Neuronal stem cell (in vitro differentiated cells): ENCODE measurements at regions not wholly inside any gene's neighbourhood (a gene's known extent, or its start where the extent isn't known, plus 50 kb on each side); places are given as distances from the start of the nearest gene placed in this dataset.
A peak's percentile ranks its signal among the peaks of the same experiment; 100 is the strongest.

Experiments
- DNase-seq: peaks from one replicate; pipeline ENCODE4 v3.0.0-alpha.2; 2013; ENCODE audit warnings: low spot score
- H2AFZ ChIP-seq: one replicate; pipeline ENCODE4 v1.6.1; 2013; ENCODE audit warnings: mild to moderate bottlenecking, low read length, inconsistent platforms
- H2AK5ac ChIP-seq: 2 replicates; pipeline ENCODE4 v1.6.1; 2013; ENCODE audit warnings: low read depth, mild to moderate bottlenecking, inconsistent platforms, low read length, moderate library complexity, mixed read lengths
- H2BK120ac ChIP-seq: 2 replicates; pipeline ENCODE4 v1.6.1; 2013; ENCODE audit warnings: low read depth, mild to moderate bottlenecking, inconsistent platforms, low read length, moderate library complexity, mixed read lengths
- H2BK12ac ChIP-seq: one replicate; pipeline ENCODE4 v1.6.1; 2013; ENCODE audit warnings: low read length, inconsistent platforms
- H2BK15ac ChIP-seq: 2 replicates; pipeline ENCODE4 v1.6.1; 2013; ENCODE audit warnings: mild to moderate bottlenecking, low read length, inconsistent platforms, mixed read lengths
- H2BK5ac ChIP-seq: one replicate; pipeline ENCODE4 v1.6.1; 2013; ENCODE audit warnings: inconsistent platforms, mild to moderate bottlenecking, low read length, moderate library complexity
- H3K14ac ChIP-seq: one replicate; pipeline ENCODE4 v1.6.1; 2013; ENCODE audit warnings: low read length, inconsistent platforms
- H3K18ac ChIP-seq: 2 replicates; pipeline ENCODE4 v1.6.1; 2013; ENCODE audit warnings: low read length, inconsistent platforms
- H3K23ac ChIP-seq: 2 replicates; pipeline ENCODE4 v1.6.1; 2013; ENCODE audit warnings: low read depth, mild to moderate bottlenecking, mixed read lengths, low read length, inconsistent platforms; ENCODE audit not compliant: poor library complexity
- H3K27ac ChIP-seq: replicated peaks from 3 replicates; pipeline ENCODE4 v1.5.1; 2013; ENCODE audit warnings: low read length, inconsistent platforms
- H3K27me3 ChIP-seq, 3 experiments: 2 replicates each; pipeline ENCODE4 v1.6.1; 2013; ENCODE audit warnings: low read length in 3 of 3, mild to moderate bottlenecking in 2 of 3, inconsistent platforms in 1 of 3, low read depth in 1 of 3, mixed read lengths in 1 of 3, moderate library complexity in 1 of 3; ENCODE audit not compliant: control insufficient read depth in 3 of 3, insufficient read depth in 3 of 3
- H3K36me3 ChIP-seq, 2 donors: replicated peaks in 1 of 2; 2 replicates each; pipeline ENCODE4 v1.6.1; 2013; ENCODE audit warnings: low read length in 2 of 2; ENCODE audit not compliant: control insufficient read depth in 2 of 2, insufficient read depth in 2 of 2
- H3K4ac ChIP-seq: 2 replicates; pipeline ENCODE4 v1.6.1; 2013; ENCODE audit warnings: inconsistent platforms, mild to moderate bottlenecking, low read length, moderate library complexity
- H3K4me1 ChIP-seq, 2 donors: 1 replicate in 1 of 2; 2 replicates in 1 of 2; pipeline ENCODE4 v1.6.1; 2013; ENCODE audit warnings: low read length in 2 of 2, low read depth in 1 of 2; ENCODE audit not compliant: control insufficient read depth in 2 of 2, insufficient read depth in 1 of 2
- H3K4me2 ChIP-seq: one replicate; pipeline ENCODE4 v1.6.1; 2013; ENCODE audit warnings: mild to moderate bottlenecking, low read length, inconsistent platforms; ENCODE audit not compliant: insufficient read depth, poor library complexity, severe bottlenecking
- H3K4me3 ChIP-seq, 2 donors: 2 replicates each; pipeline ENCODE4 v1.5.1; 2013; ENCODE audit warnings: low read length in 2 of 2, mild to moderate bottlenecking in 2 of 2, inconsistent platforms in 1 of 2, moderate library complexity in 1 of 2
- H3K79me1 ChIP-seq: one replicate; pipeline ENCODE4 v1.6.1; 2013; ENCODE audit warnings: low read depth, mild to moderate bottlenecking, inconsistent platforms, low read length, moderate library complexity
- H3K9ac ChIP-seq: one replicate; pipeline ENCODE4 v1.6.1; 2013; ENCODE audit warnings: mild to moderate bottlenecking, low read depth, low read length, inconsistent platforms; ENCODE audit not compliant: poor library complexity
- H3K9me3 ChIP-seq, 2 donors: replicated peaks in 1 of 2; 2 replicates each; pipeline versions ENCODE3 to v1.6.1; 2013; ENCODE audit warnings: low read length in 2 of 2, mild to moderate bottlenecking in 2 of 2, inconsistent platforms in 1 of 2, low read depth in 1 of 2, mixed read lengths in 1 of 2, moderate library complexity in 1 of 2; ENCODE audit not compliant: control insufficient read depth in 2 of 2, insufficient read depth in 1 of 2
- H4K8ac ChIP-seq: one replicate; pipeline ENCODE4 v1.6.1; 2013; ENCODE audit warnings: low read depth, mild to moderate bottlenecking, inconsistent platforms, low read length, moderate library complexity
- H4K91ac ChIP-seq: one replicate; pipeline ENCODE4 v1.6.1; 2013; ENCODE audit warnings: low read length, low read depth, mild to moderate bottlenecking, inconsistent platforms; ENCODE audit not compliant: poor library complexity
- WGBS, 2 donors: extraction: QIAGEN DNeasy Blood & Tissue Kit; methylation state at CpG; one replicate each; pipeline ENCODE4 v1.1.7; 2013; ENCODE audit warnings: missing lambda C conversion rate in 2 of 2, mixed read lengths in 1 of 2; ENCODE audit not compliant: insufficient read length in 2 of 2, insufficient replicate concordance in 1 of 2; ENCODE audit errors: extremely low coverage in 2 of 2; 5-methylcytosine and 5-hydroxymethylcytosine counted together

GRCh38 chr5:82821846-82822633 lies 255.2 kb downstream of the TMEM167A start:
- DNase-seq = no peak
- no peak overlapping the region for H3K9ac ChIP-seq
- no CpG with 5 or more reads among the region's 3 CpGs for WGBS, 2 donors
- no peak overlapping the region for H3K23ac ChIP-seq
- no peak overlapping the region for H4K8ac ChIP-seq
- peak overlapping the region; percentile 79 for H3K27ac ChIP-seq
- H3K79me1 ChIP-seq = no peaks in the 10 kb centered on the region
- no peak overlapping the region for H2BK120ac ChIP-seq
- peak overlapping the region; percentile 80 for H2AFZ ChIP-seq
- H2BK5ac ChIP-seq = no peak overlapping the region
- no peak overlapping the region for H3K4me2 ChIP-seq
- no peak overlapping the region for H3K18ac ChIP-seq
- H3K9me3 ChIP-seq = no peaks in the 10 kb centered on the region
- no peak overlapping the region for H3K14ac ChIP-seq
- peaks cover 4 to 18% of the 10 kb centered on the region in 2 donors for H3K4me1 ChIP-seq
- H4K91ac ChIP-seq = no peak overlapping the region
- H2AK5ac ChIP-seq = no peak overlapping the region
- H2BK12ac ChIP-seq = no peak overlapping the region
- H3K4me3 ChIP-seq = no peak overlapping the region
- H3K4ac ChIP-seq = no peak overlapping the region
- H3K36me3 ChIP-seq = no peaks in the 10 kb centered on the region
- no peaks in the 10 kb centered on the region for H3K27me3 ChIP-seq
- no peak overlapping the region for H2BK15ac ChIP-seq

- no peak overlapping the region for H3K4me3 ChIP-seq
- H2AK5ac ChIP-seq = no peak overlapping the region
- H2AFZ ChIP-seq = peak overlapping the region; percentile 80
- DNase-seq = no peak
- no peak overlapping the region for H3K4ac ChIP-seq
- H2BK5ac ChIP-seq = no peak overlapping the region
- no peak overlapping the region for H3K23ac ChIP-seq
- H3K27ac ChIP-seq = peak overlapping the region; percentile 79
- H2BK15ac ChIP-seq = no peak overlapping the region
- no peak overlapping the region for H3K4me2 ChIP-seq
- no peaks in the 10 kb centered on the region for H3K36me3 ChIP-seq
- no peak overlapping the region for H4K8ac ChIP-seq
- no peak overlapping the region for H2BK12ac ChIP-seq
- no CpG with 5 or more reads among the region's 10 CpGs for WGBS, 2 donors
- H3K9ac ChIP-seq = no peak overlapping the region
- no peak overlapping the region for H4K91ac ChIP-seq
- peaks cover 4 to 18% of the 10 kb centered on the region in 2 donors for H3K4me1 ChIP-seq
- H3K79me1 ChIP-seq = no peaks in the 10 kb centered on the region
- no peak overlapping the region for H3K18ac ChIP-seq
- H2BK120ac ChIP-seq = no peak overlapping the region
- H3K14ac ChIP-seq = no peak overlapping the region
- no peaks in the 10 kb centered on the region for H3K27me3 ChIP-seq
- H3K9me3 ChIP-seq = no peaks in the 10 kb centered on the region
Observed at GRCh38 chr5:82820961-82821845, 256.0 kb downstream of the TMEM167A start.

- H2BK120ac ChIP-seq = no peak overlapping the region
- peaks cover 4 to 20% of the 10 kb centered on the region in 2 donors for H3K4me1 ChIP-seq
- no peaks in the 10 kb centered on the region for H3K36me3 ChIP-seq
- H3K4me2 ChIP-seq = no peak overlapping the region
- DNase-seq = no peak
- no peak overlapping the region for H3K27ac ChIP-seq
- no peak overlapping the region for H4K8ac ChIP-seq
- no peak overlapping the region for H3K4ac ChIP-seq
- H3K79me1 ChIP-seq = no peaks in the 10 kb centered on the region
- H2AFZ ChIP-seq = no peak overlapping the region
- no peak overlapping the region for H2AK5ac ChIP-seq
- H2BK12ac ChIP-seq = no peak overlapping the region
- WGBS, 2 donors = no CpG with 5 or more reads among the region's 1 CpG
- H3K4me3 ChIP-seq = no peak overlapping the region
- H3K14ac ChIP-seq = no peak overlapping the region
- no peak overlapping the region for H2BK5ac ChIP-seq
- no peak overlapping the region for H3K18ac ChIP-seq
- no peak overlapping the region for H4K91ac ChIP-seq
- H3K27me3 ChIP-seq = no peaks in the 10 kb centered on the region
- H3K23ac ChIP-seq = no peak overlapping the region
- H3K9me3 ChIP-seq = no peaks in the 10 kb centered on the region
- H2BK15ac ChIP-seq = no peak overlapping the region
- no peak overlapping the region for H3K9ac ChIP-seq
Observed at GRCh38 chr5:82820188-82820587, 257.0 kb downstream of the TMEM167A start.
